IPS-NIHi7 (cell line): ENCODE measurements at regions not wholly inside any gene's neighbourhood (a gene's known extent, or its start where the extent isn't known, plus 50 kb on each side); places are given as distances from the start of the nearest gene placed in this dataset.
"Not testable (repeated sequence)": the region's sequence is repeated elsewhere in the genome, so short reads cannot be mapped to it uniquely, and the experiment has no call there.

ENCODE experiments used
- DNase-seq: peaks from one replicate; pipeline ENCODE4 v3.0.0; 2012; ENCODE audit warnings: mixed read lengths; ENCODE audit errors: extremely low spot score

DNA sequence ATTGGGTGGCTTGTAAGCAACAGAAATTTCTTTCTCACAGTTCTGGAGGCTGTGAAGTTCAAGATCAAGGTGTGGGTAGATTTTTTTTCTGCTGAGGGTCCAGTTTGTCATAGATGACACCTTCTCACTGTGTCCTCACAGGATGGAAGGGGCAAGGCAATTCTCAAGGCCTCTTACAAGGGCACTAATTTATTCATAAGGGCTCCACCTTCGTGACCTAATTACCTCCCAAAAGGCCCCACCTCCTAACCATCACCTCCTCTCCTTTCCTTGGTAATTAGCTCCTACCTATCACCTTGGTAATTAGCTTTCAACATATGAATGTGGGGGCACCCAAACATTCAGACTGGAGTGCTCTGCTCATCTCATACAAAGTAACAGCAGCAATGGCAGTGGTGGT lies 92.3 kb upstream of the CD44 start:
- DNase-seq, result no peak

DNA sequence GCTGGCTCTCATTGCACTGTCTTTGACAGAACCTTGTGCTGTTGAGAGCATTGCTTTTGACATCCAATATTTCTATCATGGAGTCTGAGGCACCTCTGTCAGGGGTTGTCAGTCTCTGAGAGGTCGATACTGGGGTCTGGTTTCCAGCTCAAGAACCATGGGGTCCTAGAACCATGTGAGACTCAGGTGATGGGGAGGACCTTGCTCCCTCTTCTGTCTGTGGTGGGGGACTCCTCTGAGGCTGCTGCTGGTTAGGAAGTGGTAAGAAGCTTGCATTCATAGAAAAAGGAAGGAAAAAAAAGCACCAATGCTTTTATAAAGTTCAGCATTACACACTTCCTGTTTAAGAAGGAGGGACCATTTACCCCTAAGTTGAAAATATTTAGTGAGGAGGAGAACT lies 91.8 kb upstream of the CD44 start:
- no peak for DNase-seq

DNA sequence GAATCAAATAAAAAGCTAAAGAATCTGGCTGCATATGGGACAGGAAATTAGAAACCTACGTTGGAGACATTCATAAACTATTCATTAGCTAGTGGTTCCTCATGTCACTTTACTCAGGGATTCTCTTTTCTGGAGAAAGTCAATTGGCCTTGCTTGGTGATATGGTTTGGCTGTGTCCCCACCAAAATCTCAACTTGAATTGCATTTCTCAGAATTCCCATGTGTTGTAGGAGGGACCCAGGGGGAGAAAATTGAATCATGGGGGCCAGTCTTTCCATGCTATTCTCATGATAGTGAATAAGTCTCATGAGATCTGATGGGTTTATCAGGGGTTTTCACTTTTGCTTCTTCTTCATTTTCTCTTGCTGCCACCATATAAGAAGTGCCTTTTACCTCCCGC lies 91.2 kb upstream of the CD44 start:
- no peak for DNase-seq

DNA sequence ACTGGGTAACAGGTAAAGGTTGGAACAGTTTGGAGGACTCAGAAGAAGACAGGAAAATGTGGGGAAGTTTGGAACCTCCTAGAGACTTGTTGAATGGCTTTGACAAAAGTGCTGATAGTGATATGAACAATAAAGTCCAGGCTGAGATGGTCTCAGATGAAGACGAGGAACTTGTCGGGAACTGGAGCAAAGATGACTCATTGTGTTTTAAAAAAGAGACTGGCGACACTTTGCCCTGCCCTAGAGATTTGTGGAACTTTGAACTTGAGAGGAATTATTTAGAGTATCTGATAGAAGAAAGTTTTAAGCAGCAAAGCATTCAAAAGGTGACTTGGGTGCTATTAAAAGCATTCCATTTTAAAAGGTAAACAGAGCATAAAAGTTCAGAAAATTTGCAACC lies 90.6 kb upstream of the CD44 start:
- not testable (repeated sequence) for DNase-seq

DNA sequence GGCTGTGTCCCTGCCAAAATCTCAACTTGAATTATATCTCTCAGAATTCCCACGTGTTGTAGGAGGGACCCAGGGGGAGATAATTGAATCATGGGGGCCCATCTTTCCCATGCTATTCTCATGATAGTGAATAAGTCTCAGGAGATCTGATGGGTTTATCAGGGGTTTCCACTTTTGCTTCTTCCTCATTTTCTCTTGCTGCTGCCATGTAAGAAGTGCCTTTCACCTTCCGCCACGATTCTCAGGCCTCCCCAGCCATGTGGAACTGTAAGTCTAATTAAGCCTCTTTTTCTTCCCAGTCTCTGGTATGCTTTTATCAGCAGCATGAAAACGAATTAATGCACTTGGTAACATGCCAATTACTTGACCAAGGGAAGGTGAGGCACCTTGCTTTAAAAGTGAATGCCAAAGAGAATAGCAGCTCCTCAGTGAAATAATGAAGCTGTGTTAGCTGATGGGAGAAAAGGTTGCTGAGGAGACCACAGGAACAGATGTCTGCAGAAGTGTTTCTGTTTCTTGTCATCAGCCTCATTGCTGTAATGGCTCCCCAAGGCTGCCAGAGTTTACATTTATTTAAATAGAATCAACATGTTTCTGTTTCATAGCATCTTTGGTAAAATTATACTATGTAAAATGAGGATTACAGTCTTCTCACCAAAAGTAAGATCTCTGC lies 89.0 kb upstream of the CD44 start:
- DNase-seq, result no peak

DNA sequence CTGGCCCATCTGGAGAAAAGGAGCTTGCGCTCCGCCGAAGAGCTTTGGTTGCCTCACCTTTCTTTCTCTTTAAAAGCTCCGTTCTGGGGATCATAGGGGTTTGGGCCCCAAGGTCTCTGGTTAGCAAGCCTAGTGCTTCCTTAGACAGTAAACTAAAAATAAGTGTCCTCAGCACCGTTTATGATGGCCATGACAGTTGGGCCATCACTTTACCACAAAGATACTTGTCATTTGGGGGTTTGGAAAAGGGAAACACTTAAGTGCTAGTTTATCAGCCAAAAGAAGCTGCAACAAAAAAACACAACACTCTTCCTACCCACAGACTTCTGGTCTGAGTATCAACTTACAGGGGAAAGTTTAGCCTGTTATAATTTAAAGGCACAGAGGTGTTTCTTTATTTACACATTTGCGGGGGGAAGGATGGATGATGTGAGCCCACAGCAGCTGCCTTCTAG lies 88.4 kb upstream of the CD44 start:
- no peak for DNase-seq

DNA sequence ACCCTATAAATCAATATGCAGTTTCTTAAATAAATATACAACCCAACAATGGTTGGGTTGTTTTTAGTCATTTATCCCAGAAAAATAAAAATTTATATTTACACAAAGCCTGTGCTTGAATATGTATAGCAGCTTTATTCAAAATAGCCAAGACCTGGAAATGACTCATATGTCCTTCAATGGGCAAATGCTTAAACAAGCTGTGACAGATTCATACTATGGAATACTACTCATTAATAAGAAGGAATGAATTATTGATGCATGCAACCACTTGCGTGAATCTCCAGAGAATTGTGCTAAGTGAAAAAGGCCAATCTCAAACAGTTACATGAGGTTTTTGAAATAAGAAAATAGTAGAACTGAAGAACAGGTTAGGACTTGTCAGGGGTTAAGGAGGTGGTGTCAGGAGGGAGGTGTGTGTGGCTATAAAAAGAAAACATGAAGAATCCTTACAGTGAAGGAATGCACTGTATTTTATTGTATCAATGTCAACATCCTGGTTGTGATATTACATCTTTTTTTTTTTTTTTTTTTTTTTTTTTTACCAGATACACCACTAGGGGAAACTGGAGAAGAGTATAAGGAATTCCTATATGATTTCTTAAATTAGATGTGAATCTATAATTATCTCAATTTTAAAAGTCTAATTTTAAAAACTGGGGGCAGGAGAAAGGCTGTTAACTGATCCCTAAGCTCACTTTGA lies 82.4 kb upstream of the CD44 start:
- DNase-seq, result no peak

DNA sequence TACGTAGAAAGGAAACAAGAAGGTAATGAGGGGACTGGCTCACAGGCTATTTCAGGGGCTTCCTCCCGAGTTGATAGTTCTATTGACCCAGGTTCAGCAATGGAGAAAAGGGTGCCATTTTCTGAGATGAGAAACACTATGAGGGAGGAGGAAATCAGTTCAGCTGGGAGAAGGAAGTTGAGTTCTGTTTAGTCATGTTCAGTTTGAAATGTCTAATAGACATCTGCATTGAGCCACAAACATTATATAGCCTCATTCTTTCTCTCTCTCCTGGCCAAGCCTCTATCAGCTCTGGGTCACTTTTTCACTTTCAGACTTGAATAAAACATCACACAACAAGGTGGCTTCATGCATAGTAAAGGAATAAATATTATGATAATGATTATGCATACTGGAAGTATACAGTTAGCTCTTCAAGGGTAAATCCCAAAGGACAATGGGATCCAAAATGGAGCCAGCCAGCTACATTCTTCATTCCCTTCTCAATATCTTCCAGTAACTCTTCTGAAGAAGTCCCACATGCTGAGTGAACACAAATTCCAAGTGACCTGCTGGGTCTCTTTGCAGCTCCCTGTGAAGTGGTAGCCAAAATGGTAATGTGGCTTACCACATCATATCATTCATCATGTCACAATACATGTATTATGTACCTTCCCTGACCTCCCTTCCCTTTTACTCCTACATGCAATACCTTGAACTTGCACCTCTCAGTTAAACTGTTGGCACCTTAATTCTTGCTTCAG lies 80.9 kb upstream of the CD44 start:
- DNase-seq, result no peak

DNA sequence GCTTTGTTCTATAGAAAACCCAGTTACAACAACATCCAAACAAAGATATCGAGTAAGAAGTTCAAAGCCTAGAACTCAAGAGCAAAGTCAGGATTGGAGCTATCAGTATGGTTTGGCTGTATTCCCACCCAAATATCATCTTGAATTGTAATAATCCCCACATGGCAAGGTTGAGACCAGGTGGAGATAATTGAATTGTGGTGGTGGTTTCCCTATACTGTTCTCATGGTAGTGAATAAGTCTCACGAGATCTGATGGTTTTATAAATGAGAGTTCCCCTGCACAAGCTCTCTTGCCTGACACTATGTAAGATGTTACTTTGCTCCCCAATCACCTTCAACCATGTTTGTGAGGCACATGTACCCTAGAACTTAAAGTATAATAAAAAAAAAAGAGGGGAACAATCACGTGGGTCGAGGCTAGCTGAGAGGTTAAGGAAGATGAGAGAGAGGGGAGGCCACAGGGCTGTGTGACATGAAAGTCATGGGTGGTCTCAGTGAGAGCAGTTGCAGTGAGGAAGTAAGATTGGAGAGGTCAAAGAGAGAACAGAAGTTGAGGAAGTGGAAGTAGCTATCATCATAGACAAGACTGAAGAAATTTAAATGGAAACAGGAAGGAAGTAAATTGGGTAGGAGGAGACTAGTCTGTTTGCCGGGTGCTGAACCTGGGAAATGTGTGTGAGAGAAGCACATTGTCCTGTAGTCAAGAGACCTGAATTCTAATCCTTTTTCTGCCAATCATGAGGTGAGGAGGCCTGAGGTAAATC lies 80.1 kb upstream of the CD44 start:
- no peak for DNase-seq

DNA sequence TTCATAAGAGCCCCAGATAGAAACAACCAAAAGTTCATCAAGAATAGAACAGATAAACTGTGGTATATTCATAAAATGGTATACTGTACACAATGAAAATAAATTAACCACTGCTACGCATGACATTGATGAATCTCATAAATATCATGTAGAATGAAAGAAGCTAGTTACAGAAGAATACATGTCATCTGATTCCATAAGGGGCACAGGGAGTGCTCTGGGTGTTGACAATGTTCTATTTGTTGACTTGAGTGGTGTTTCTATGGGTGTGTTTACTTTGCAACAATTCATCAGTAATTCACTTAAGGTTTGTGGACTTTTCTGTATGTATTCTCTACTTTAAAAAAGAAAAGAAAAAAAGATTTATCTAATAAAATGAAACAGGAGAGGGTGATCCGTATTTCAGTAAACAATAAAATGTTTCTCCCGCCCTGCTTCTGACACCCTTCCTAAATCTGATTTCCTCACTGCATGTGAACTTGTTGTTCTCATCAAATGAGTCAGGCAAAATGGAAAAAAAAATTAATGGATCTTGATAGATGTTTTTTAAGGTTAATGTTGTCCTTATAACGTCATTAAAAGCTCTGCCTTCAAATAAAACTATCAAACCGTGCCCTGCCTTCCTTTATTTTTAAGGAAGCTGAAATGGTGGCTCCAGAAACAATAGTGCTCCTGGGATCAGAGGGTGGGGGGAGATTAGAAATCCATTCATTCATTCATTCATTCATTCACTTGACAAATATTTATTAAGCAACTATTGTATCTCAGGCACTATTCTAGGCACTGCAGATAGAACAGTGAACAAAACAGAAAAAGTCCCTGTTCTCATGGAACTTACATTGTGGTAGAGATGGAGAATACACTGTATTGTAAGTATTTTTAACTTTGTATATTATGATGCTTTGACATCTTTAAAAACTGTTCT lies 77.2 kb upstream of the CD44 start:
- no peak for DNase-seq

DNA sequence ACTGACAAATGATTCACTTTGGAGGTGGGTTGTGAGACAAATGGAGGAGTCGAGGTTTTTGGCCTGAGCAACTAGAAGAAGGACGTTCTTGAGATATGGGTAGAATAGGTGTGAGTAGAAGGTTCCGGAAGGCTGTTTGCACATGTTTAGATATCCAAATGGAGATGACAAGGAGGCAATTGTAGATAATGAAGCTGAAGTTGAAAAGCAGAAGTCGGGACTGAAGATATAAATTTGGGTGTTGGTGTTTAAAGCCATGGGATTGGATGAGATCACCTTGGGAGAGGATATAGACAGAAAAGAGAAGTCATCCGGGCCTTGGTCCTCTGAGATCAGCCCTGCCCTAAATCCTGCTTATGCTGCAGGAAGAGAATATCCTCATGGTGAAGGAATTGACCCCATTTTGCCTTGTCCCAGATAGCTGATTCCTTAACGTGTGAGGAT lies 75.5 kb upstream of the CD44 start:
- DNase-seq, result no peak

DNA sequence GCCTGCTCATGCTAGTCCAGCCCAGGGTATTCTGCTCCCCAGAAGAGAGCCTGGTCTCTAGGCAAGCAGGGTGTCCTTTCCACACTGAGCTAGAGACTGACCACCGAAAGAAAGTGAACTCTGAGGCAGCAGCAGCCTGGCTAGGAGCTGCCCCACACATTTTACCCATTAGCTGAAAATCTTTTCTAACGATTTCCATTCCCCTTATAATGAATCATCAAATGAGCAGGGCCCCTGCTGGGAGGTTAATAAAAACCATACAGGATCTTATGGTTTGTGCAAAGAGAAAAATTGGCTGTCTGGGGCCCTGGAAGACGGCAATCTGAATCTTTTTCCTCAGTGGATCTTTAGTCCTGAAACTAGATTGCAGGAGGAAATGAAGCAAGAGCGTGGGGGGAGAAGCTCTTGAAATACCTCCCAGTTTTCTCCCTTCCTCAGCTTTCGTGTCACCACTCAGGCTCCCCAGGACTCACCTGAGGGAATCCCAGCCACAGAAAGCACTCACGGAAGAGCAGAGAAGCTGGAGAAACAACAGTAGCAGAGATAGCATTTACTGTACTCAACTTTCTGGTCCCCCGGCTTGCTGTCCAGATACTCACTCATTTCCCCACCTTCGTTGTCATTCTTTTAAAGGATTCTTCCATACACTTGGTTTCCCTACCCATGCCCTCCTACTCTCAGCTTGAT lies 74.7 kb upstream of the CD44 start:
- DNase-seq, result no peak

DNA sequence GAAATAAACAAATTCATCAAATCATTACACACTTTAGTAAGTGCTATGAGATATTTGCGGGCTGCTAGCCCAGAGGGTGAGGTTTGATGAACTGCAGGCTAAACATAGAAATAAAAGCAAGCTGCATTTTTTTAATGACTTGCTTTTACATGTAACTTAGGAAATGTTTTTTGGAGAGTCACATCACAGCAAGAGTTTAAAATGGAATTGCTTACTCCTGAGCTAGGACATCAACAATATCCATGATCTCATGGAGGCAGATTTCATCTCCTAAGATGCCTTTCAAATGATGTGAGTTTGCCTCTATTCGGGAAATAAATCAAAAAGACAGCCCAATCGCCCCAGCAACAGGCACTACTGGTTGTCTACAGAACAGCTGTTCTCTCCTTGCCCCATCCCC lies 73.4 kb upstream of the CD44 start:
- DNase-seq, result no peak

DNA sequence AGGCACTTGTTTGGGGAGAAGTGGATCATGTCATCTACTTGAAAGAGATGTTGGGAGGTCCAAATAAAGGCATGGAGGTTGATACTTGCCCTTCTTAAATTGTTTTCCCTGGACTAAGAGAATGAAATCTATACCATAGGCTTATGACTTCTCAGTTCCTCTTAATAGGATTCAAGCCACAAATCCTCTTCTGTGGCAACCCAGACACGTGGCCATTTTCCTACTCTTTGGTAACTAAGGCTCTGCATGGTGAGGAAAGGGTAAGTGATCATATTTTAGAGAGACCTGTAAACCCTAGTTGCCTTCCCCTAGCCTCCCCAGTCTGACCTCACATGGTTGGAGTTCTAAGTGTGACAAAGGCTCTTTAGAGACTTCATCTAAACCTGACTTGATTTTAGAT lies 72.9 kb upstream of the CD44 start:
- DNase-seq, result no peak

DNA sequence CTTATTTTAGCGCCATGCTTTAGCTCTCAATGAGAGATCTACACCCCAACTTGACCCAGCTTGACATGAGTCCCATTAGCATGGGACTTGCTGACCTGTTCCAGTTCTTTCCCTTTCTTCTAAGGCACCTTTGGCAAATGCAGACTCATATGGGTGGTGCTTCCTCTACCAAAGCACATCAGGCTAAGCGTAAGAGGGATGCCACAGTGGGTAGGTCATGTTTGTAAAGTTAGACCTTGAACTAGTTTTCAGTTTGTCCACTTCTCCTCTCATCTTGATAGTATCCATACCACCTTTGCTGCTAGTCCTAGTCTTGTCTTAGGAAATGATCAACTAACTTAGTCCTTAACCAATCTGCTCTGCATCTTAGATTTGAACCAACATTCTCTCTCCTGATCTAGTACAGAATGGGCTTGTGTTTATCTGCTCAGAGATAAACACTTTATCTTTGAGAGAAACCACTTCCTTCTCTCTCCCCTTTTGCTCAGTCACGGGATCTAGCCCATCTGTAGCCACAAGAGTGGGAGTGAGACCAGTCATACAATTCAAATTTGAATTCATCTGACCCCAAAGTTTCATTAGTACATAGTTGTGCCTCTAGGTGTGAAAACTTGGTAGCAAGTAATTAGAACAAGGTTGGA lies 72.1 kb upstream of the CD44 start:
- no peak for DNase-seq

DNA sequence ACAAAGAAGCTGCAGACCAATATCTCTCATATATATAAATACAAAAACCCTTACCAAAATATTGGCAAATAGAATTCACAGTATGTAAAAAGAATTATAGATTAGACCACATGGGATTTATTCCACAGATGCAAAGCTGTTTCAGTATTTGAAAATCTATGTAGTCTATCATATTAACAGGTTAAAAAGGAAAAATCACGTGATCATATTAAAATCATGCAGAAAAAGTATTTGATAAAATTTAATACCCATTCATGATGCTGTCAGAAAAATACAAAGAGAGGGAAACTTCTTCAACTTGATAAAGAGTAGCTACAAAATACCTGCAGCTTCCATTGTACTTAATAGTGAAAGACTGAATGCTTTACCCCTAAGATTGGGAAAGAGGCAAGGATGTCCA lies 67.2 kb upstream of the CD44 start:
- DNase-seq, result no peak

DNA sequence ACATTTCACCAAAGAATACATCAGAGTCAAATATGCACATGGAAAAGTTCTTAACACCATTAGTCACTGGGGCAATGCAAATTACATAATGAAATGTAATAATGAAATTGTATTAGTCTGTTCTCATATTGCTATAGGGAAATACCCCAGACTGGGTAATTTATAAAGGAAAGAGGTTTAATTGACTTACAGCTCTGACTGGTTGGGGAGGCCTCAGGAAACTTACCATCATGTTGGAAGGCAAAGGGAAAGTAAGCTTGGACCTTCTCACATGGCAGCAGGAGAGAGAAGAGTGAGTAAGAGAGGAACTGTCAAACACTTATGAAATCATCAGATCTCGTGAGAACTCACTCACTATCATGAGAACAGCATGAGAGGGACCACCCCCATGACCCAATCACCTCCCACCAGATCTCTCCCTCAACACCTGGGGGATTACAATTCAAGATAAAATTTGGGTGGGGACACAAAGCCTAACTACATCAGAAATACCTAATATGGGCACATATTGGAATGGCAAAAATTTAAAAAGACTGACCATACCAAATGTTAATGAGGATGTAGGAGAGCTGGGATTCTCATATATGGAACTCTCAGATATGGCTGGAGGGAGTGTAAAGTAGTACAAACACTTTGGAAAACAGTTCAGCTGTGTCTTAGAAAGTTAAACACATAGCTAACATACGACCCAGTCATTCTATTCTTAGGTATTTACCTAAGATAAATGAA lies 65.1 kb upstream of the CD44 start:
- no peak for DNase-seq

DNA sequence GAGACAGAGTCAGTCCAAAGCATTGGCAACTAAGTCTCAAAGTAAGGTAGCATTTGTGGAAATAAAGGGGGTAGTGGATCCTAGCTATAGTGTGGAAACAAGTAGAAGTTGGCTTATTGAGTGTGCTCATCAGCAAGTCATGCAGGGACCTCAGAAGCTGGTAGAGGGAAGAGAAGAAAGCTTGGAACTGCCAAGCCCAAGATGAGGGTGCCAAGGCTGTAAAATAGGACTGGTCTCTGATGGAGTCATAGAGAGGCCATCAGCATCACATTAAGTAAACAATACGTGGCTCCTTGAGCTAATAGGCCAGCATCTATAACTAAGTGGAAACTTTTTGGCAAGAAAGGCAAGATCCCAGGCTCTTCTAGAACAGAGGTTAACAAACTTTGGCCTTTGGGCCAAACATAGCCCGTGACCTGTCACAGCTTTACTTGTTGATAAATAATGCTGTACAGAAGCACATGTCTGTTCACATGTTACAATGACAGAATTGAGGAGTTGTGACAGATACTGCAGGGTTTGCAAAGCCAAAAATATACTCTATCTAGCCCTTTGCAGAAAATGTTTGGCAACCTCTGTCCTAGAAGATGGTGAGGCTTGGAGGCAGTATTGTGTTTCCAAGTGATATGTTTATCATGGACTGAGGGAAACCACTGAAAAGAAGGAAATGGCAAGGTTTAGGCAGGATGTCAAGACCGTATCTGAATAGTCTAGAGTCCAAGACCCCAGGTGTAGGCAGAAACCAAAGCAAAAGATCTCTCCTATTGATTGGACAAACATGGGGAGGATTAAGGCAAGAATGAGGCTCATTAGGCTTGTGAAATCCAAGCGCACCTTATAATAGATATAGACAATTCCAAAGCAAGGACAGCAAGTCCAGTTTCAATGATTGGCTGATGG lies 62.5 kb upstream of the CD44 start:
- no peak for DNase-seq
